ENCODE measurements at regions not wholly inside any gene's neighbourhood (a gene's known extent, or its start where the extent isn't known, plus 50 kb on each side); places are given as distances from the start of the nearest gene placed in this dataset.

GRCh38 chr9:99341686-99342085, 119.6 kb downstream of the SEC61B start:
- DNase-seq (ENCODE audit: low read depth), result no peak
- no peak overlapping the region for H3K4me3 ChIP-seq (ENCODE audit: low read depth, low read length)
- TF ChIP-seq, protein P1, sequence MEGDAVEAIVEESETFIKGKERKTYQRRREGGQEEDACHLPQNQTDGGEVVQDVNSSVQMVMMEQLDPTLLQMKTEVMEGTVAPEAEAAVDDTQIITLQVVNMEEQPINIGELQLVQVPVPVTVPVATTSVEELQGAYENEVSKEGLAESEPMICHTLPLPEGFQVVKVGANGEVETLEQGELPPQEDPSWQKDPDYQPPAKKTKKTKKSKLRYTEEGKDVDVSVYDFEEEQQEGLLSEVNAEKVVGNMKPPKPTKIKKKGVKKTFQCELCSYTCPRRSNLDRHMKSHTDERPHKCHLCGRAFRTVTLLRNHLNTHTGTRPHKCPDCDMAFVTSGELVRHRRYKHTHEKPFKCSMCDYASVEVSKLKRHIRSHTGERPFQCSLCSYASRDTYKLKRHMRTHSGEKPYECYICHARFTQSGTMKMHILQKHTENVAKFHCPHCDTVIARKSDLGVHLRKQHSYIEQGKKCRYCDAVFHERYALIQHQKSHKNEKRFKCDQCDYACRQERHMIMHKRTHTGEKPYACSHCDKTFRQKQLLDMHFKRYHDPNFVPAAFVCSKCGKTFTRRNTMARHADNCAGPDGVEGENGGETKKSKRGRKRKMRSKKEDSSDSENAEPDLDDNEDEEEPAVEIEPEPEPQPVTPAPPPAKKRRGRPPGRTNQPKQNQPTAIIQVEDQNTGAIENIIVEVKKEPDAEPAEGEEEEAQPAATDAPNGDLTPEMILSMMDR (IDR thresholded peaks at IDR 0.05; ENCODE audit: low read depth, low read length, missing control alignments), result no peak

DNA sequence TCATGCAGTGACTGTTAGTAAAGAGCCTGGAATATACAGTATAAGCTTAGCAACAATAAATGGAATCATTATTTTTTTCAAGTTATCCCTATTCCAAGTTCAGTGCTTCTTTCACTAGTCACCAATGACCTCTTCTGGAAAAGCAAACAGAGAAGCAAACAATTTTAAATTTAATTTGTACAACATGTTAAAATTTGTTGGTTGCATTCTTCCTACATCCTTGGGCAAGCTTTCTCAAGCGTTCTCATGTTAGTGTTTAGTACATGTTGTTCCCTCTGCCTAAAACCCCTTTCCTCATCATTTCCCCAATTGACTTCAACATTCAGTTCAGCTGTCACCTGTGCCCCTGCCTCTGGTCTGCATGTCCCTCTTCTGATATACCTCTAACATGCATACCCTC, 123.4 kb downstream of the SEC61B start:
- TF ChIP-seq, protein P1 (IDR thresholded peaks at IDR 0.05; ENCODE audit: low read depth, low read length, missing control alignments), result no peak
- DNase-seq (ENCODE audit: low read depth), result no peak

DNA sequence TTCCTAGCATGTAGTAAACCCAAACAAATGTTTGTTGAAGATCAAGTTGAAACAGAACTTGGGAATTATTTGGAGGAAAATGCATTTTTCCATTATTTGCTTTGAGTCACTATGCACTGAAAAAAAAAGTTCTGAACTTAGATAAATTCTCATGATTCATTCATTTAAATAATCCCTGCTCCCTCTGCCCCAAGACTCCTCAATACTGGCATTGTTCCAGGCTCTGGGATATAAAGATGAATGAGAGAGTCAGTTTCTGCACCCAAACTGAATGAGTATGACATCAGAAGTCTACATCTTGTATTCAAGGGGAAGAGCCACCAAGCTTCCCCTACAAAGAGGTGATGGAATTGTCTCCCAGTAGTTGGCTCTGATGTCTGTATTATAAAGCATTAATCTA, 123.9 kb downstream of the SEC61B start:
- H3K4me3 ChIP-seq (ENCODE audit: low read depth, low read length), result no peak overlapping the region
- DNase-seq (ENCODE audit: low read depth), result no peak
- TF ChIP-seq, protein P1 (IDR thresholded peaks at IDR 0.05; ENCODE audit: low read depth, low read length, missing control alignments), result no peak

More for the DNA sequence above, 123.4 kb downstream of the SEC61B start:
- H3K4me3 ChIP-seq (ENCODE audit: low read depth, low read length), result no peak overlapping the region

- TF ChIP-seq, protein P1 (IDR thresholded peaks at IDR 0.05; ENCODE audit: low read depth, low read length, missing control alignments), result no peak
- H3K4me3 ChIP-seq (ENCODE audit: low read depth, low read length), result no peak overlapping the region
- DNase-seq (ENCODE audit: low read depth), result no peak
Observed at GRCh38 chr9:99347568-99347967, 125.5 kb downstream of the SEC61B start.

DNA sequence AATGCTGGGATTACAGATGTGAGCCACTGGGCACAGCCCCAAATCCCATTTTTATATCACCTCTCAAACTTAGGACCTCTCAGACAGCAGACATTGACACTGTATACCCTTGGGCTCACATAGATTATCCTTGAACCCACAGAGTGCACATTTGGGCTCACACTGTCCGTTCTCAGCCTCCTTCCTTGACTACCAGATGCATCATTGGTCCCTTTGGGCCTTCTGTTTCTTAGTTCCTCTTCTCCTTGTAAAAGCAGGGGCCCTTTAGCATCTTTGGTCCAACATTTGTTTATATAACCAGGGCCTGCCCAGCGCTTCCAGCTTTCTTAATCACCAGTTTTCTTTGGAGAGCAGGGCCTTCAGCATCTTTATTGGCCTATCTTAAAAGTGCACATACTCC, 126.2 kb downstream of the SEC61B start:
- no peak for DNase-seq (ENCODE audit: low read depth)
- H3K4me3 ChIP-seq (ENCODE audit: low read depth, low read length), result no peak overlapping the region
- TF ChIP-seq, protein P1 (IDR thresholded peaks at IDR 0.05; ENCODE audit: low read depth, low read length, missing control alignments), result no peak

- DNase-seq (ENCODE audit: low read depth), result no peak
- H3K4me3 ChIP-seq (ENCODE audit: low read depth, low read length), result no peak overlapping the region
- TF ChIP-seq, protein P1 (IDR thresholded peaks at IDR 0.05; ENCODE audit: low read depth, low read length, missing control alignments), result no peak
Observed at GRCh38 chr9:99349870-99350269, 127.8 kb downstream of the SEC61B start.

- TF ChIP-seq, protein P1 (IDR thresholded peaks at IDR 0.05; ENCODE audit: low read depth, low read length, missing control alignments), result no peak
- H3K4me3 ChIP-seq (ENCODE audit: low read depth, low read length), result no peak overlapping the region
- DNase-seq (ENCODE audit: low read depth), result no peak
Observed at GRCh38 chr9:99350461-99350860, 128.4 kb downstream of the SEC61B start.
